ENCODE measurements at regions not wholly inside any gene's neighbourhood (a gene's known extent, or its start where the extent isn't known, plus 50 kb on each side); places are given as distances from the start of the nearest gene placed in this dataset.

- no peak for DNase-seq (ENCODE audit: low spot score)
These were observed 889.3 kb downstream of the BCL11B start for GRCh38 chr14:98382662-98383061.

- DNase-seq (ENCODE audit: low spot score) = no peak
These were observed 886.1 kb downstream of the BCL11B start for GRCh38 chr14:98385851-98386250.

- DNase-seq (ENCODE audit: low spot score) = no peak
These were observed 880.9 kb downstream of the BCL11B start for GRCh38 chr14:98391061-98391460.

- DNase-seq (ENCODE audit: low spot score) = no peak
These were observed 878.5 kb downstream of the BCL11B start for GRCh38 chr14:98393527-98393926.

- DNase-seq (ENCODE audit: low spot score) = no peak
These were observed 867.2 kb downstream of the BCL11B start for GRCh38 chr14:98404811-98405210.

- DNase-seq (ENCODE audit: low spot score) = no peak
These were observed 863.9 kb downstream of the BCL11B start for GRCh38 chr14:98408024-98408555.

GRCh38 chr14:98408713-98409112, 863.3 kb downstream of the BCL11B start:
- no peak for DNase-seq (ENCODE audit: low spot score)

- no peak for DNase-seq (ENCODE audit: low spot score)
These were observed 860.8 kb downstream of the BCL11B start for GRCh38 chr14:98411154-98411553.

GRCh38 chr14:98412431-98412830, 859.6 kb downstream of the BCL11B start:
- no peak for DNase-seq (ENCODE audit: low spot score)

- DNase-seq (ENCODE audit: low spot score) = no peak
These were observed 856.2 kb downstream of the BCL11B start for GRCh38 chr14:98415766-98416165.

GRCh38 chr14:98417001-98417400, 855.0 kb downstream of the BCL11B start:
- no peak for DNase-seq (ENCODE audit: low spot score)

- no peak for DNase-seq (ENCODE audit: low spot score)
These were observed 843.5 kb downstream of the BCL11B start for GRCh38 chr14:98428483-98428994.

GRCh38 chr14:98433436-98433835, 838.6 kb downstream of the BCL11B start:
- no peak for DNase-seq (ENCODE audit: low spot score)

GRCh38 chr14:98437113-98437512, 834.9 kb downstream of the BCL11B start:
- DNase-seq (ENCODE audit: low spot score) = no peak

- DNase-seq (ENCODE audit: low spot score) = no peak
These were observed 827.9 kb downstream of the BCL11B start for GRCh38 chr14:98444077-98444476.

GRCh38 chr14:98445718-98446117, 826.3 kb downstream of the BCL11B start:
- no peak for DNase-seq (ENCODE audit: low spot score)

- no peak for DNase-seq (ENCODE audit: low spot score)
These were observed 825.5 kb downstream of the BCL11B start for GRCh38 chr14:98446508-98446907.

GRCh38 chr14:98456231-98456630, 815.8 kb downstream of the BCL11B start:
- DNase-seq (ENCODE audit: low spot score) = no peak

GRCh38 chr14:98458702-98459101, 813.3 kb downstream of the BCL11B start:
- no peak for DNase-seq (ENCODE audit: low spot score)

- no peak for DNase-seq (ENCODE audit: low spot score)
These were observed 809.1 kb downstream of the BCL11B start for GRCh38 chr14:98462908-98463307.

- DNase-seq (ENCODE audit: low spot score) = no peak
These were observed 805.2 kb downstream of the BCL11B start for GRCh38 chr14:98466807-98467206.

GRCh38 chr14:98470663-98471062, 801.3 kb downstream of the BCL11B start:
- no peak for DNase-seq (ENCODE audit: low spot score)

- no peak for DNase-seq (ENCODE audit: low spot score)
These were observed 797.1 kb downstream of the BCL11B start for GRCh38 chr14:98474900-98475299.

GRCh38 chr14:98477935-98478334, 794.1 kb downstream of the BCL11B start:
- no peak for DNase-seq (ENCODE audit: low spot score)

GRCh38 chr14:98489115-98489514, 782.9 kb downstream of the BCL11B start:
- no peak for DNase-seq (ENCODE audit: low spot score)

Measured in HuH-7 (cell line).